NCI-H446 (cell line): ENCODE measurements at regions not wholly inside any gene's neighbourhood (a gene's known extent, or its start where the extent isn't known, plus 50 kb on each side); places are given as distances from the start of the nearest gene placed in this dataset.

Source experiments
- DNase-seq, 2 experiments: peaks; one replicate each; lab custom pipeline; 2025; lab: John Stamatoyannopoulos, UW

DNA sequence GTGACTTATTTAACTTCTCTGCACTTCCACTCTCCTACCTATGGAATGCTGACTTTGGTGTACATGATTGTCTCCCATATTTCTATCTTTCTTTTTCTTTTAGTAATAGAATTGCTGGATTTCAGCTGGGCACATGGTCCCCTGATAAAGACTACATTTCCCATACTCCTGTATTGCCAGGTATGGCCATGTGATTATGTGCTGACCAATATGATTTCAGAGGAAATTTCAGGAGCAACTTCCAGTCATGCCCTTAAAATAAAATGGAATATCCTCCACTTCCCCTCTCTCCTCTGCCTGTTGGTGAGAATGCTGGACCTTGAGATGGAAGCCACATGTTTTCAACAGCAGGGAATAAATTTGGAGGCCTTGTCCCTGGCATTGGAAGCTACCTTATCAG, 130.7 kb upstream of the IGSF21 start:
- no peak for DNase-seq

DNA sequence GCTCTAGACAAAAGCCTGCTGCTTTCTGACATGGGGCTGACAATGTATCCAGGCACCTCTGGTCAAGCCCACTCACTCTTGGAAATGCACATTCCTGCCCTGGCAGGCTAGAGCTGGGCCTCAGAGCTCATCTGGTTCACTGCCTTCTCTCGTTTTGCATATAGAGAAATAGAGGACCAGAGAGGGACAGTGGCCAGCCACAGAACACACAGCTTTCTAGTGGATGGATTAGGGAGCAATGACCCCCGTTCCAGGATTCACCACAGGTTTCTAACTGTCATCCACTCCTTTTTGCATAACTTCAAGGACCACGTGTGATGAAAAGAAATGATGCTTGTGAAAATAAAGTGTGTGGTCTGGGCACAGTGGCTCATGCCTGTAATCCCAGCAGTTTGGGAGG, 129.6 kb upstream of the IGSF21 start:
- no peak for DNase-seq

DNA sequence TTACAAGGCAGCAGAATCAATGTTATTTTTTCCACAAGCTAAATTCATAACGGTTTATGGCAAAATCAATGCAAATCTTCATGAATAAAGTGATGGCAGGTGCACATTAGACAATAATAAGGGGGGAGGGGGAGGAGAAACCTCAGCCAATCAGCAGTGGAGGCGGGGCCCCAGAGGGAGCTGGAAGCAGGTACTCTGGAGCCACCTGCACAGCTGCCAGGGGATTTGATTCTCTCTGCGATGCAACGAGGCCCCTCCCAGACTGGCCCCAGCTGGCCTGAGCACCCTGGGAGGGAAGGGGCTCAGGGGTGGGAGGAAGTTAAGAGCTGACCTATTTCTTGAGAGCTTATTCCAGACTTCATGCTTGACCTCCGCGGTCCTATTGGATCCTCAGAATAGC, 127.8 kb upstream of the IGSF21 start:
- DNase-seq = no peak

DNA sequence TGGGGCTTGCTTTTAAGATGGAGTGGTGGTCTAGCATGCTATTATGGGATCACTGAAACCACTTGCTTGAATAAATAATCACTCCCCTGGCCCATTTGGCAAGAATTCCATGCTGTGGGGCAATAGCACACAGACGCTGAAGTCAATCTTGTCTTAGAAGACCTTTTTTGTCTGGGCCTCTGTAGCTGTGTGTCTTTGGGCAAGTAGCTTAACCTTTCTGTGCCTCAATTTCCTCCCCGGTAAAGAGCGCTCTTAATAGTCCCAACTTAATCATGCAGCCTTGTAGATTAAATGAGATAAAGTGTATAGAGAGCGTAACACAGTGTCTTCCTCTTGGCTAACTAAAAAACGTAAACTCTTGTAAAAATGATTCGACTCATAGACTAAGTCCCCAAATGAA, 125.4 kb upstream of the IGSF21 start:
- DNase-seq = no peak

DNA sequence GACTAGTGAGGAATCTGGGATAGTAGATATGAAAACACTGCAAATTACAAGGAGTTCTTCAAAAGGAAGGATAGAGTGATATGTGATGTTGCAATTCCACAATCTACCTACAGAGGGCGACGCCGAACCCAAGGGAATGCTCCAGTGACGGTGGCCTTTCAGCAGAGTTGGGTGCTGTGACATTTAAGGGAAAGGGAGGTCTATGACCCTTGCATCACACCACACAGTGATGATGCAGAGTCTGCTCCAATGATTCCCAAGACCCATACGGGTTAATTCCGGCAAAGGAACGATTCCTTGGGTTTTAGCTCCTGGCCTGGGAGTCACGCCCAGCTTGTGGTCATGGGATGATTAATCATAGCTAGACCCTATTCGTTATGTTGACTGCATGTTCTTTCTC, 123.0 kb upstream of the IGSF21 start:
- DNase-seq = peak in 1 of 2 experiments; percentile 49

DNA sequence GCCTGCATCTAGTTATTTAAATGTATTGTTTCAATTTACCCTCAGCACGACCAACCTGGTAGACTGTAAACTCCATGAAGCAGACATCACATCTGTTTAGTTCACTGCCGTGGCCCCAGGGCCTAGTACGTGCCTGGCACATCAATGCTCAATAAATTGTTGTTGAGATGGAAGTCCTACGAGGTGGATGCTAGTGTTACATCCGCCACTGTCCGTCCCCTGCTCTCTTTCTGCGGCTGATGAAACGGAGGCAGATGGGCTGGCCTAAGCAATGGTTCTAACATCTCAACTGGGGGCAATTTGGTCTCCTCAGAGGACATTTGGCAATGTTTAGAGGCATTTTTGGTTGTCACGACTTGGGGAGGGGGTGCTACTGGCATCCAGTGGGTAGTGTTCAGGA, 121.4 kb upstream of the IGSF21 start:
- DNase-seq = no peak

DNA sequence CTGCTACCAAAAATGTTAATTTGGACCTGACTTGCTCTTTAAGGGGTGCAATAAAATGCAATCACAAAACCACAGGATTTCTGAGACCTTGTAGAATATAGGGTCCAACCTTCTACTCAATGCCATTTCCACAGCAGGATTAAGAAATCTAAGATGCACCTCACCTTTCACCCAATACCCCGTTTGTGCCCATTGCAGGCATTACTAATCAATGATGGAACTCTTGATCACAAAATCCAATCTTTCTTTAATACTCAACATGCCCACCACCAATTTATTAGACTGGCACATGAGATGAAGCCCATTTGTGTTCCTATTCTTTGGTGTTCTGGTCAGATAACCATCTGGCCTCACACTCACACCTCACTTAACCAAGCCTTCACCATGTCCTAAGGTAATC, 117.2 kb upstream of the IGSF21 start:
- no peak for DNase-seq

DNA sequence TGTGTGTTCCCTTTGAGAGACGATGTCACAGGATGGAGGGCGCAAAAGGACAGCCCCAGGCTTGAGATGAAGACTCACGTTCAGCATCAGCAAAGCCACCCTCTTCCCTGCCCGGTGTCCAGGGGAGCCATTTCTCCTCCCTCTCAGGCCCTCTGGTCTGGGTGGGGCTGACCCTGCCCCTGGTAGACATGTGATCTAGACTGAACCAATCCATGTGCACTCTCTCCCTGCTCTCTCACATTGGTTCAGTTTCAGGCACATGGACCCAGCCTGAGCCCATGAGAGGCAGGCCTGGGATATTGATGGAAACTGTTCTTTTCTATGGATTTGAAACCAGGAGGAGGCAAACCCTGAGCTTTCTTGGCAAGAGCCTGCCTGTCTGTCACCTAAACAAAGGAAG, 115.6 kb upstream of the IGSF21 start:
- DNase-seq = no peak

DNA sequence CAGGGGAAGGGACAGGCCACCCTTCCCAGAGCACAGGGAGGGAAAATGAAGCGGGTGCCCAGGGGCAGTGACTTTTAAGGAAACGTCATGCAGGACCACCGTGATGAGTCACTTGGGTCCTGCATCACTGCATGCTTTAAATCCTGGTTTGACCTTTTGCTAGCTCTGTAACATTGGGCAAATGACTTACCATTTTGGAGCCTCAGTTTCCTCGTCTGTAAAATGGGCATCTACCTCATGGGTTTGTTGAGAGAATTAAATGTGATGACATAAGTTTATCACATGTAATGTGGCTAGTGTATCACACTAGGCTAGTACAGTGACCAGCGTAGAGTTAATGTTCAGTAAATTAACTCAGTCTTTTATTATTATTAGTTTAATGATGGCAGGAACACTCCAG, 114.8 kb upstream of the IGSF21 start:
- DNase-seq = no peak

DNA sequence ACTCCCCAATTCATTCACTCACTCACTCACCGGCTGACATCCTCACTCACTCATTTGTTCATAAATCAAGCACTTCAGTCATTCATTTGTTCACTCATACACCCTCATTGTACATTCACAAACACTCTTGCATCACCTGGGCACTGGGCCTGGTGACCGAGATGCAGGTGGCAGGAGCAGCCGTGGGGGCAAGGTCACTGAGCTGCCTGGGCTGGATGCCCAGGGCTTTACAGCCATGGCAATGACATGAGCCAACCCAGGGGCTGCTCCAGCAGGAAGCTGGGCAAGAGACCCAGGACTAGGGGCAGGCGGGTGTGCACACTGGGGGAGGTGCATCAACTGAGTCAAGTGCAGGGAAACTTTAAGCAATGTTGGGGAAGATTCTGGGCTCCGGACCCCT, 113.6 kb upstream of the IGSF21 start:
- DNase-seq = no peak

DNA sequence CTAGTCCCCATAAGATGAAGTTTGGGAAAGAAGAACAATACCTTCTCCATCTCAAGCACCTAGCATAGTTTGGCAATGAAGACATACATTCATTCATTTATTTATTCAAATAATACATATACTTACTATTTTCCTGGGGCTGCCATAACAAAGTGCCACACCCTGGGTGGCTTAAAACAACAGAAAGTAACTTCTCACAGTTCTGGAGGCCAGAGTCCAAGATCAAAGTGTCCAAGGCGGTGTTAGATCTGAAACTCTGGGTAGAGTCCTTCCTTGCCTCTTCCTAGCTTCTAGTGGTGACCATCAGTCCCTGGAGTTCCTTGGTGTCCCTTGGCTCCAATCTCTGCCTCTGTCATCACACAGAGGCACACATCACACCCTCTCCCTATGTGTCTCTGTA, 112.1 kb upstream of the IGSF21 start:
- no peak for DNase-seq

DNA sequence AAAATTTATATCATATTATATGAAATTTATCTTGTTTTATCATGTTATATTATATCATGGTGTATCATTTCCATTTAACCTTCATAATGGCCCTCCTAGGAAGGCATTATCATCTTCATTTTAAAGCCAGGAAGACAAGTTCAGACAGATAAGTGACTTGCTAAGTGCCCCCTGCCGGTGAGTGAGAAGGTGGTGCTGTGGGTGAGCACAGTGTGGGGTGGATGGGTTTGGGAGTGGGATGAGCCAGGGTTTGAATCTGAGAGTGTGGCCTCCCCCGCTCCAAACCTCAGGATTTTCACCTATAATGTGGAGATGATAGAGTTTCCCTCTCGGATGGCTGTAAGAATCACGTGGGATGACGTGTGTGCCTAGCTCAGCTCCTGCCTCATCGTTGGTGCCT, 108.7 kb upstream of the IGSF21 start:
- DNase-seq = no peak

DNA sequence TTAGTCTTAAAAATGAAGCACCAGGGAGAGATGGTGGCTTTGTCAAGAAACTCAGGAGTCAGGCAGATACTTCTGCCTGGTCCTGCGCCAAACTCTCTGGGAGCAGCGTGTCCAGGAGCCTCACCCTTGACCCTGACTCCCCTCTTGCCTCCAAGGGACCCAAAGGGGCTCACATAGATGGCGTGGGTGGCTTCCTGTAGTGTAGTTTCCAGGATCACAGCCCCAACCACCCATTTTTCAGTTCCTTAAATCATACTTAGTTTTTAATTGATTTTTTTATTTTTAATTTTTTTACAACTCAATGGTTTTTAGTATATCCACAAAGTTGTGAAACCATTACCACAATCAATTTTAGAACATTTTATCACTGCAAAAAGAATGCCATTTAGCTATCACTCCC, 107.7 kb upstream of the IGSF21 start:
- no peak for DNase-seq

DNA sequence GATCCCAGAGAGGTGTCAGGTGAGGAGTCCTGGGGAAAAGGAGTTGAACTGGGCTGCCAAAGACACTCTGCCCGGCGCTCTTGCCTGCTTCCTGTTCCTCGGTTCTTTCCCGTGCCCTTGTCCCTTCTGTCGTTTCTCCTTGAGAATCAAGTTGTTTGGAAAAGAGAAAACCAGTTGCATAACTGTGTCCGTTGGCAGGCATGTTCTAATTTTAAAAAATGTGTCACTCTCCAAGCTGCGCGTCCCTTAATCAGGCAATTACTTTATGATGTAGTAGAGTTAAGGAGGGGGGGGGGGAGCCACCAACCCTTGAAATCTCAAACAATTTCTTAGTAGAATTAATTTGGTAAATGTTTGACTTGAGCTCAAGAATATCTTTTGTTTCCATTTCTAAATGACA, 105.9 kb upstream of the IGSF21 start:
- DNase-seq = no peak

DNA sequence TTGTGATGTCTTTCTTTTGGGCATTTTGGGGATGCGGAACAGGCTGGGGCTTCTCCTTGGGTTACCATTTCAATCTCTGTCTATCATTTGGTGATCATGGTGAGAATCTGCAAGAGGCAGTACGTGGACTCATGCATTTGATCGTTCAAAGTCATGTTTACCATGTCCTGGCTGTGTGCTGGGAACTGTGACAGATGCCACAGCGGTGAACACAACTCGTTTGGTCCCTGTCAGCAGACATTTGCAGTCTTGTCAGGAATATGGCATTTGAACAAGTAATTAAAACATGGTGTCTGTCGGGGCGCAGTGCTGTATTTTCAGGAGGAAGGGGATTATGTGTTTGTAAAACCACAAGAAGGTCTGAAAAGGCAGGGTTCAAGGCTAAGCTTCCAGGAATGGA, 103.3 kb upstream of the IGSF21 start:
- DNase-seq = no peak

DNA sequence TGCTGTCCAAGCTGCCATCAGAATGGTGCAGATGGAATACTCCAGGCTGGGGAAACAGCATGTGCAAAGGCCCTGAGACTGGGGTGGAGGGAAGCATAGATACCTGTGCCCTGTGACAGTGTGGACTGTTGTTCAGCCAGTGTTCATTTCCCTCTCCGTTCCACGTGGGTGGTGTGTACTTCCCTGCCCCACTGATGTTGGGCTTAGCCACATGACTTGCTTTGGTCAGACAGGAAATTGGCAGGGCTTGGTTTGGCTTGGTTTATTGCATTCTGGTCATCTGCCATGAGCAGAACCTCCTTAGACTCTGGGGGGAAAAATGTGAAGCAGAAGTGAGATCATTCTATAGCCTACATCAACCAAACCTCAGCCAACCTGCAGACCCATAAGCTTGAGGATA, 102.4 kb upstream of the IGSF21 start:
- no peak for DNase-seq

DNA sequence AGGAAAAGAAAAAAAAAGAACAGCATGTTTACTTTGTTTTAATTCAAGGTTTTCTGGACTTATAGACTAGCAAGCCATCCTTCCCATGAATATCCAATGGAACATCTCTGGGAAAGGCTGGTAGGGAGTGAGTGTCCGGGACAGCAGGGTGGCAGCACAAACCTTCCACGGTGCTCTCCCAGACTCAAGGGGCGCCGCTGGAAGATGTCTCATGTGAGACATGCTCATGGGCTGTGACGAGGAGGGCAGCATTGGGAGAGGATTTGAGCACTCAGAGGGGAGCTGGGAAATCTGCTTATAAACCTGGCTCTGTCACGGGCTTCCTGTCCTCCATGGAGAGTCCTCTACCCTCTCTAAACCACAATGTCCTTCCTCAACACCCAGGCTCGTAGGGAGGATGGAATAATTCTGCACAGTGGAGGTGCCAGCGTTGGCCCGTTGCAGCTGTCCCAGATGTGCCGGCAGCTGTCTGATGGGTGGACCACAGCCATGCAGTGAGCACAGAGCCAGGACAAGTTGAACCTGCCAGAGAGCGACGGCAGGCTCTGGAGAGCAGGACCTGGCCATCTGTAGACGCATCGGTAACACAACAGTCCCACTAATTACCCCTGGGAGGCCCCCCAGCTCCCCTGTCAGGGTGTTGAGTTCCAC, 100.1 kb upstream of the IGSF21 start:
- no peak for DNase-seq

DNA sequence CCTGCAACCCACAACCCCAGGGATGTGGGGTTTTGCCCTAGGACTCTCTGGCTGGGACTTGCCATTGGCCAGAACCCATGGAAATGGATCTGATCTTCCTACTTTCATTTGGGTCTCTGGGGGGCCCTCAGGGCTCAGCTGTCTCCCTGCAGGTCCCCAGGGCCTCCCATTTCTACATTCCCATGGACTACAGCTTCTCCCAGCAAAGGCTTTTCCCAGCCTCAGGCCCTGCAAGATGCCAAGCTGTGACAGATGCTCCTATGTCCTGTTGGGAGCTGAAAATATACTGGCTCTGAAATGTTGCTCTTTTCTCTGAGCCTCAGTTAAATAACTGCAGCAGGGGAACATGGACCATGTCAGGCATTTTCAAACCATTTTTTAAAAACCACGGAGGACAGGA, 99.5 kb upstream of the IGSF21 start:
- DNase-seq = peak in 1 of 2 experiments; percentile 38

DNA sequence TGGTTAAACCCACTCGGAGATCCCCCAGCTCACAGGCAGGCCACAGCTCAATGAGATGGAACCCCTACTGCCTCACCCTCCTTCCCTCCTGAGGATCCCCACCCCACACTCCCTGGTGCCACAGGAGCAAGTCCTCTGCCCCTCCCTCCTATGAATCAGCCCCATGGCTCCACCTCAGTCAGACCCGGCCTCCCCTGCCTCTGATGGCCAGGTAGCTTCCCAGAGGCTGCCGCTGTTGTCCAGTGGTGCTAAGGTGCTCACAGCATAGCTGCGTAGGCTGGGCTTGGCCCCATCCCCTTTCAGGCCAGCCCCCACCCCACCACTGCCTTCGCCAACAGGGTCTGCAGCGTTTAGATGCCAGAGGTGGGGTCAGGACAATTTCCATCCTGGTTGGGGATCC, 98.5 kb upstream of the IGSF21 start:
- no peak for DNase-seq

DNA sequence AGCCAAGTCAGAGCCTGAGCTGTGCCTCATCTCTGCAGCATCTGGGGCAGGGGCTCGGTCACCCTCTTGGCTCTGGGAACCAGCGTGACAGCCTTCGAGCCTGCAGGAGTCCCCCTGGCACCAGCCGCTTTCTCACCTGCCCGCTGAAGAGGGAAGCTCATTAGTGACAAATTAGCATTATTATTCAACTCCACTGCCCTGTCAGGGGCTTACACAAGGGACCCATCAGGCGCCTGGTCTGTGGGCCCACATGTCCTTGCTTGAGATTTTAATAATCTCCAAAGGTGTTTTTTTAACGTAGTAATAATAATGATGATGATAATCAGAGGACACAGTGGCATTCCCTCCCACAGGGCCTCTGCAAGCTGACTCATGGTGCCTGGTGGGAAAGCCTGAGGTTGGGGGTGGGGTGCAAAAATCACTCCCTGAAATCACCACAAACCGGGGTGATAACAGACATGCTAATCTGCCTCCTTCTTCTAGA, 98.1 kb upstream of the IGSF21 start:
- no peak for DNase-seq

DNA sequence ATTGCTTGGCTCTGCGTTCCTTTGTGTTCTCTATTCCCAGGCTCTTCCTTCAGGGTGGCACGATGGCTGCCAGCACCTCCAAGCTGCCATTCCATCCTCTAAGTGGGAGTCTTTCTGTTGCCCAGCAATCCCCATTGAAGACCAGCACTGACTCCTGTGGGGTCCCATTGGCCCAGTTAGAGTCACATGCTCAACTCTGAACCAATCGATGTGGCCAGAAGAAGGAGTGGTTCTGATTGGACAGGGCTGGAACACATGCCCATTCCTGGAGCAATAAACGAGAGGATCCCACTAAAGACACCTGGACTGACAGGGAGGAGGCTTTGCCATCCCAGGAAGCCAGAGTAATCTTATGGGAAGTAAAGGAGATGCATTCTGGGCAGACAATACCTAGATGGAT, 97.2 kb upstream of the IGSF21 start:
- DNase-seq = no peak

DNA sequence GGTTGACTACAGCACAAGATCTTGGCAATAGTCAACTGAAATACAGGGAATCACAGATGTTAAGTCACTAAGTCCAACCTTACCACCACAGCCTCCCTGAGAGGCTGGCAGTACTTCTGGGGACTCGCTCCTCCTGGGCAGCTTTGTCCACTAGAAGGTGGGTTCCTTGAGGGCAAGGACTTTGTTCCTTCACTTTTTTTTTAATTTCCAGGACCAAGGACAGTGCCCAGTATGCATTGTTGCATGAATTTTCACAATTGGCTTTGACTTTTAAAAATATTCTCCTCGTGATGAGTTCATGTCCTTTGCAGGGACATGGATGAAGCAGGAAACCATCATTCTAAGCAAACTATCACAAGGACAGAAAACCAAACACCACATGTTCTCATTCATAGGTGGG, 96.7 kb upstream of the IGSF21 start:
- peak in 1 of 2 experiments; percentile 15 for DNase-seq

DNA sequence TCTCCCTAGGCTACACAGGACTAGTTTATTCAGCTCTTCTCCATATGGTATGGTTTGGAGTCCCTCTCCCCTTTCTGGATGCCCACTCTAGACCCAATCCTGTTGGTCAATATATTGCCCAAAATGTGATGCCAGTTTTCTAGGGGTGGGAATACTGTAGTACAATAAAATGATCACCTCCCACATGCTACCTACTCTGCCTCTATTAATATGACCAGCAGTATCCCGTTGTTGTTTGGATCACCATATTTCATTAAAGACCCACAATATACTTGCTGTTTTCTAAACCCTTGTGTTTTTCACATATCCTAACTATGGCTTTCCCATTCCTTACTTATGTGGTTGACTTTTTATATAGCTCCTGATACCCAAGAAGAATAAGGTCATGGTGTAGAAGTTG, 95.9 kb upstream of the IGSF21 start:
- no peak for DNase-seq

DNA sequence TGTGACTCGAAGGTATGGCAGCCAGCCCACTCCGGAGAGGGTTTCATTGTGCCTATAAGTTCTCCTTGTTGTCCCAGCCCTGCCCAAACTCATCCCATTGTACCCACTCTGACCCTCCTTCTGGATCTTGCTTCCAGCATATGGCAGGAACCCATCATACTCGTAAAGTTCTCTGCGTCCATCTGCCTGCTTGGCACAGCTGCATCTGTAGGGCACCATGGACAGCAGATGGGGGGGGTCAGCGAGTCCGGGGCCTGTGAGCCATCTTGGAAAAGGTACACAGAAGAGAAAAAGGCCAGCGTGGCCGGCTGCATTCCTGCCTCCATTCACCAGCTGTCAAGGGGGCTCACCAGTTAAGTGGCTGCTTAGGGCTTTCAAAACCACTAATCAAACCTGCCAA, 94.9 kb upstream of the IGSF21 start:
- DNase-seq = peak; percentile 28 to 93

DNA sequence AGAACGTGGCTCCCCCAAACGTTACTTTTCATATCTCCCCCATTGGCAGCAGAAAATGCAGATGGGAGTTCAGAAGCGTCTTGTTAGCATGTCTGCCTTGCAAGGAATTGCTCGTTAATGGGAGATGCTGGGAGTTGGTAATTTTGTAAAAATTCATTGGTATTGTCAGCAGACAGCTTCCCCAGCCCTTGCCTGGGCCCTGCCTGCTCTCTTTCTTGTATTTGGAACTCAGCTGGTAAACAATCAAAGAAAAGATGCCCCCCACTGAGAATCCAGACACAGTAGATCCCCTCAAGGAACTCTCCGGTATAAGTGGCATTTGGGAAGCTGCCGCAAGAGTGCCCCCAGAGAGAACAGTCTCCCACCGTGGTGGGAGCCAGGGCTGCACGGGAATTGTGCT, 94.4 kb upstream of the IGSF21 start:
- DNase-seq = peak in 1 of 2 experiments; percentile 38
